ENCODE measurements at regions not wholly inside any gene's neighbourhood (a gene's known extent, or its start where the extent isn't known, plus 50 kb on each side); places are given as distances from the start of the nearest gene placed in this dataset.

- no peaks in the 10 kb centered on the region for H3K27me3 ChIP-seq (ENCODE audit: insufficient read depth)
- no peaks in the 10 kb centered on the region for H3K36me3 ChIP-seq (replicated peaks in 1 of 2; ENCODE audit: control insufficient read depth in 1 of 2, insufficient read depth in 2 of 2, low read length in 1 of 2)
- H3K4me1 ChIP-seq (ENCODE audit: control insufficient read depth in 1 of 2, insufficient read depth in 2 of 2, low read depth in 1 of 2, low read length in 1 of 2): peaks cover 0 to 4% of the 10 kb centered on the region in 2 experiments; a peak in 1 of 4 replicates
- no peak for DNase-seq
- CTCF ChIA-PET: interaction anchor here (1.7 kb wide), 1 partner anchor 53 kb away, joined by 6 read pairs; no protein-coding TSS in a partner anchor
- peaks cover 7% of the 10 kb centered on the region for H3F3A ChIP-seq (replicated peaks; ENCODE audit: insufficient read depth)
- no peaks in the 10 kb centered on the region for H3K9me2 ChIP-seq
- H3K4me3 ChIP-seq (ENCODE audit: low read depth in 2 of 2, low read length in 1 of 2): no peak overlapping the region
- H3K9me3 ChIP-seq: no peaks in the 10 kb centered on the region
- no peak overlapping the region for H3K27ac ChIP-seq (ENCODE audit: low read depth in 2 of 2, low read length in 1 of 2)
- 0 out of 2 replicates have a peak overlapping the region, but pooled peaks have one; percentile 33 for H2AFZ ChIP-seq (ENCODE audit: low read depth)
- H3K4me2 ChIP-seq: no peak overlapping the region
- no peaks in the 10 kb centered on the region for H4K20me1 ChIP-seq (ENCODE audit: insufficient read depth)
- H3K9ac ChIP-seq: no peak overlapping the region
- POLR2A ChIA-PET: no interaction called here
- no peaks in the 10 kb centered on the region for H3K79me2 ChIP-seq (ENCODE audit: insufficient read depth)
- TF ChIP-seq RXRA (IDR thresholded peaks at IDR 0.05; ENCODE audit: borderline replicate concordance, low read depth): no peak
- no peak for TF ChIP-seq CTCF (IDR thresholded peaks at IDR 0.05)
- WGBS (ENCODE audit: low lambda C conversion rate): 80% methylated on average over 5 of the region's 7 CpGs
These were observed 137.9 kb upstream of the BASP1 start for GRCh38 chr5:17079562-17079961.

GRCh38 chr5:17080361-17080760 lies 137.1 kb upstream of the BASP1 start:
- H3K9me2 ChIP-seq: no peaks in the 10 kb centered on the region
- no peak overlapping the region for H3K9ac ChIP-seq
- H2AFZ ChIP-seq (ENCODE audit: low read depth): no peak overlapping the region
- H3K4me3 ChIP-seq (ENCODE audit: low read depth in 2 of 2, low read length in 1 of 2): no peak overlapping the region
- H3K27me3 ChIP-seq (ENCODE audit: insufficient read depth): no peaks in the 10 kb centered on the region
- H3F3A ChIP-seq (replicated peaks; ENCODE audit: insufficient read depth): peaks cover 7% of the 10 kb centered on the region
- ChIA-PET POLR2A (no interaction called here), CTCF (interaction anchor here (1.2 to 1.7 kb wide), 2 partner anchors 14 to 52 kb away, joined by 4 to 6 read pairs; no protein-coding TSS in a partner anchor)
- WGBS (ENCODE audit: low lambda C conversion rate): 97% methylated on average over 4 of the region's 4 CpGs
- H4K20me1 ChIP-seq (ENCODE audit: insufficient read depth): no peaks in the 10 kb centered on the region
- no peaks in the 10 kb centered on the region for H3K36me3 ChIP-seq (replicated peaks in 1 of 2; ENCODE audit: control insufficient read depth in 1 of 2, insufficient read depth in 2 of 2, low read length in 1 of 2)
- H3K9me3 ChIP-seq: no peaks in the 10 kb centered on the region
- DNase-seq: no peak
- H3K27ac ChIP-seq (ENCODE audit: low read depth in 2 of 2, low read length in 1 of 2): no peak overlapping the region
- H3K4me2 ChIP-seq: no peak overlapping the region
- H3K4me1 ChIP-seq (ENCODE audit: control insufficient read depth in 1 of 2, insufficient read depth in 2 of 2, low read depth in 1 of 2, low read length in 1 of 2): peaks cover 0 to 1% of the 10 kb centered on the region in 2 experiments; a peak in 1 of 4 replicates
- H3K79me2 ChIP-seq (ENCODE audit: insufficient read depth): no peaks in the 10 kb centered on the region
- TF ChIP-seq MEF2A (IDR thresholded peaks at IDR 0.05; ENCODE audit: borderline replicate concordance, low read depth): no peak

- H3K4me3 ChIP-seq (ENCODE audit: low read depth in 2 of 2, low read length in 1 of 2): no peak overlapping the region
- H3K4me1 ChIP-seq (ENCODE audit: control insufficient read depth in 1 of 2, insufficient read depth in 2 of 2, low read depth in 1 of 2, low read length in 1 of 2): no peaks in the 10 kb centered on the region; a peak in 1 of 4 replicates
- no peak overlapping the region for H3K27ac ChIP-seq (ENCODE audit: low read depth in 2 of 2, low read length in 1 of 2)
- H2AFZ ChIP-seq (ENCODE audit: low read depth): no peak overlapping the region
- DNase-seq: no peak
- ChIA-PET CTCF (interaction anchor here (1.0 to 1.2 kb wide), 2 partner anchors 13 to 52 kb away, joined by 3 to 4 read pairs; no protein-coding TSS in a partner anchor), POLR2A (no interaction called here)
- no peaks in the 10 kb centered on the region for H4K20me1 ChIP-seq (ENCODE audit: insufficient read depth)
- H3K9ac ChIP-seq: no peak overlapping the region
- no peaks in the 10 kb centered on the region for H3K36me3 ChIP-seq (replicated peaks in 1 of 2; ENCODE audit: control insufficient read depth in 1 of 2, insufficient read depth in 2 of 2, low read length in 1 of 2)
- H3K4me2 ChIP-seq: no peak overlapping the region
- no peaks in the 10 kb centered on the region for H3K9me3 ChIP-seq
- WGBS (ENCODE audit: low lambda C conversion rate): 65% methylated on average over 4 of the region's 4 CpGs
- peaks cover 7% of the 10 kb centered on the region for H3F3A ChIP-seq (replicated peaks; ENCODE audit: insufficient read depth)
- H3K27me3 ChIP-seq (ENCODE audit: insufficient read depth): no peaks in the 10 kb centered on the region
- H3K9me2 ChIP-seq: no peaks in the 10 kb centered on the region
- no peaks in the 10 kb centered on the region for H3K79me2 ChIP-seq (ENCODE audit: insufficient read depth)
- TF ChIP-seq RFX5 (IDR thresholded peaks at IDR 0.05; ENCODE audit: low read length) (no peak), IRF3 (IDR thresholded peaks at IDR 0.05; ENCODE audit: low read depth, low read length) (no peak), SIN3A (IDR thresholded peaks at IDR 0.05; ENCODE audit: borderline replicate concordance, low read depth, low read length) (no peak), POLR2AphosphoS5 (IDR thresholded peaks at IDR 0.05; ENCODE audit: low read depth, low read length) (no peak), GATA2 (CRISPR knock-in tag; IDR thresholded peaks at IDR 0.05) (no peak), FOXJ3 (CRISPR knock-in tag; IDR thresholded peaks at IDR 0.05) (no peak), SMC3 (IDR thresholded peaks at IDR 0.05; ENCODE audit: low read depth, low read length) (no peak), CTCF (IDR thresholded peaks at IDR 0.05) (no peak), TAF1 (IDR thresholded peaks at IDR 0.05; ENCODE audit: borderline replicate concordance, low read depth, low read length) (no peak), YY1 (IDR thresholded peaks at IDR 0.05; ENCODE audit: low read depth) (no peak), RAD21 (IDR thresholded peaks at IDR 0.05; ENCODE audit: low read length) (no peak), RCOR1 (IDR thresholded peaks at IDR 0.05; ENCODE audit: low read length) (no peak), RXRA (IDR thresholded peaks at IDR 0.05; ENCODE audit: borderline replicate concordance, low read depth) (no peak)
These were observed 136.3 kb upstream of the BASP1 start for GRCh38 chr5:17081142-17081541.

Measured in SK-N-SH (cell line).